Activated CD4-positive, alpha-beta memory T cell treated with anti-CD3 and anti-CD28 coated beads for 36 hours (primary cell): ENCODE measurements at regions not wholly inside any gene's neighbourhood (a gene's known extent, or its start where the extent isn't known, plus 50 kb on each side); places are given as distances from the start of the nearest gene placed in this dataset.

Source experiments
- CTCF ChIA-PET: fragments of 350-600 bp; sonication (Branson Sonifier 250); formaldehyde crosslinking; loops from one replicate; lab custom pipeline; 2021; ENCODE audit warnings: antibody characterized with exemption, inconsistent platforms; lab: Charles Lee
- POLR2A ChIA-PET: fragments of 350-600 bp; sonication (Branson Sonifier 250); formaldehyde crosslinking; loops from one replicate; lab custom pipeline; 2021; ENCODE audit warnings: antibody characterized with exemption; lab: Charles Lee
- DNase-seq: peaks from one replicate; pipeline ENCODE4 v3.0.0-alpha.2; 2020
- H3K27ac Mint-ChIP-seq: one replicate; pipeline ENCODE4 v1.8.0; 2021; ENCODE audit warnings: mixed read lengths
- H3K27me3 Mint-ChIP-seq: one replicate; pipeline ENCODE4 v1.8.0; 2021; ENCODE audit warnings: mixed read lengths
- H3K36me3 Mint-ChIP-seq: one replicate; pipeline ENCODE4 v1.8.0; 2021; ENCODE audit warnings: mixed read lengths
- H3K4me1 Mint-ChIP-seq: one replicate; pipeline ENCODE4 v1.8.0; 2021; ENCODE audit warnings: low read depth, mixed read lengths
- H3K4me3 Mint-ChIP-seq: one replicate; pipeline ENCODE4 v1.8.0; 2021; ENCODE audit warnings: mild to moderate bottlenecking, mixed read lengths
- H3K9me3 Mint-ChIP-seq: one replicate; pipeline ENCODE4 v1.8.0; 2021; ENCODE audit warnings: mixed read lengths
- intact Hi-C: fragments of 100-400 bp; cut with micrococcal nuclease; formaldehyde crosslinking; loops from one replicate; pipeline ENCODE4 v1.15.1; 2023

DNA sequence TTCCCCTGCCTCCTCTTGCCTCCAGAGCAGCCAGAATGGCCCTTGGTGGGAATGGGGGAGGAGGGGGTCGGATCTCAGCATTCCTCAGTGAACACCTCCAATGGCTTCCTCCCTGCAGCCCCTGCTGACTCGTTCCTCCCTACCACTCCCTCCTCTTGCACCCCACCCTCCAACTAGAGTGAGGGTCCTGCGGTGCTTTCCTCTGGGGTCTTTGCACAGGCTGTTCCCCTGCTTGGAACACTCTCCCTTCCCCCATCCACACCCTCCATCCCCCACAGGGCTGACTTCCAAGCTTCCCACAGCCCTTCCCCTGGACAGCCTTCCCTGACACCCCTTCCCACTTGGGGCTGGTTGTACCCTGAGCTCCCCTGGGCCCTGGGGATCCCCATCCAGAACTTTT lies 70.4 kb upstream of the NEK6 start:
- no peaks in the 10 kb centered on the region for H3K4me1 Mint-ChIP-seq
- ChIA-PET POLR2A (no interaction called here), CTCF (no interaction called here)
- intact Hi-C loops: no loop called here
- DNase-seq: no peak
- no peak overlapping the region for H3K27ac Mint-ChIP-seq
- no peak overlapping the region for H3K4me3 Mint-ChIP-seq
- H3K36me3 Mint-ChIP-seq: no peaks in the 10 kb centered on the region
- no peaks in the 10 kb centered on the region for H3K27me3 Mint-ChIP-seq
- no peaks in the 10 kb centered on the region for H3K9me3 Mint-ChIP-seq

DNA sequence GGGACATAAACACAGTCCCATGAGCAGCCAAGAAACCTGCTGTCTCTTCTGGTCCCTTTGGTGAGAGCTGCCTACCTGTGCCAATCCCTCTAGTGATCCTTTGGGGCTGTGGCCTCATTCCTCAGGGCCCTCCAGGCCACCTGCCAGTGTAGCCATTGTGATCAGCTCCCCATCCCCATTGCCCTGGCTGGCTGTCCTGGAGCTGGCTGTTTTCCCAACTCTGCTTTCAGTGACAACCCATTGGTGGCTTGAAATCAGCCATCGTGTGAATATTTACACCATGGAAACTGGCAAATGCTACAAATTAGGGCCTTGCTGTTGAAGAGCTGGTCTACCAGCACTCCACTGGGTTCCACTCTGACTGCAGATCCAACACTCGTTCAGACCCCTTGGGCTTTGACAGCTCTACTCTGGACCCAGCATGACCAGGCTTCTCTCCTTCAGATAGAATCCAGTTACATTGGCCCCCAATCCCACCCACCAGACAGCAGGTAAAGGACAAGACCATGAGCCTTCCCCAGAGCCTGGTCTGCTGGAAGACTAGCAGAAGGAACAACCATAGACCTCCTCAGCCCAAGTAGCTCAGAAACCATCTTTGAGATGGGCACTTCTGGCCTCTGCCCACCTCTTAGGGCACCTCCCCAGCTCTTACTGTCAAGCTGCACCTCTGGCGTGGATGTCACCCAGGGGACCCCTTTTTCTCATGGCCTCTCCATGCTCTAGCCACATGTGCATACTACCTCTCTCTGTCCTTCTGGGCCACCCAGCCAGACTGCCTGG lies 69.2 kb upstream of the NEK6 start:
- POLR2A ChIA-PET: no interaction called here
- CTCF ChIA-PET: no interaction called here
- no peak overlapping the region for H3K27ac Mint-ChIP-seq

DNA sequence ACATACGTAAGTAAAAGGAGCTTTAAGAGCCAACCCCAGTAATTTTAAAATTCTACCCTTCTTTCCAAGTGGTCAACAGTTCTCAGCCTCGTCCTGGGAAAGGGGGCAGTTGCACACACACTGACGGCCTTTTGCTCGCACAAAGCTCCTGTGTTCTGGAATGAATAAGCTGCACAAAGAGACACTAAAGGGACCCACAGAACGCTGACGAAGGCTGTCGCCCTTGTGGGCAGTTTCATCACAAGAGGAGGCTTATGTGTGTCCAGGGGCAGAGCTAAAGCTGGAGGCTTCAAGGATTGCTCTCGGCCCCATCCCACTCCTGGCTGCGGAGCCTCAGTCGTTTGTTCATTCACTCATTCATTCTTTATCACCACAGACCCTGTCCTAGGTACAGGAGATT lies 67.0 kb upstream of the NEK6 start:
- no peaks in the 10 kb centered on the region for H3K36me3 Mint-ChIP-seq
- intact Hi-C loops: no loop called here
- H3K4me3 Mint-ChIP-seq: no peak overlapping the region
- no peaks in the 10 kb centered on the region for H3K4me1 Mint-ChIP-seq
- no peak overlapping the region for H3K27ac Mint-ChIP-seq
- H3K9me3 Mint-ChIP-seq: peaks cover 6% of the 10 kb centered on the region
- H3K27me3 Mint-ChIP-seq: no peaks in the 10 kb centered on the region
- peak; percentile 2 for DNase-seq
- ChIA-PET CTCF (no interaction called here), POLR2A (interaction anchor here (0.5 kb wide), 1 partner anchor 1300 kb away, joined by 4 read pairs; no protein-coding TSS in a partner anchor)

More for the DNA sequence above, 69.2 kb upstream of the NEK6 start:
- Mint-ChIP-seq H3K36me3 (no peaks in the 10 kb centered on the region), H3K9me3 (no peaks in the 10 kb centered on the region), H3K4me3 (no peak overlapping the region), H3K4me1 (no peaks in the 10 kb centered on the region), H3K27me3 (no peaks in the 10 kb centered on the region)
- DNase-seq: peak; percentile 4
- intact Hi-C loops: no loop called here

DNA sequence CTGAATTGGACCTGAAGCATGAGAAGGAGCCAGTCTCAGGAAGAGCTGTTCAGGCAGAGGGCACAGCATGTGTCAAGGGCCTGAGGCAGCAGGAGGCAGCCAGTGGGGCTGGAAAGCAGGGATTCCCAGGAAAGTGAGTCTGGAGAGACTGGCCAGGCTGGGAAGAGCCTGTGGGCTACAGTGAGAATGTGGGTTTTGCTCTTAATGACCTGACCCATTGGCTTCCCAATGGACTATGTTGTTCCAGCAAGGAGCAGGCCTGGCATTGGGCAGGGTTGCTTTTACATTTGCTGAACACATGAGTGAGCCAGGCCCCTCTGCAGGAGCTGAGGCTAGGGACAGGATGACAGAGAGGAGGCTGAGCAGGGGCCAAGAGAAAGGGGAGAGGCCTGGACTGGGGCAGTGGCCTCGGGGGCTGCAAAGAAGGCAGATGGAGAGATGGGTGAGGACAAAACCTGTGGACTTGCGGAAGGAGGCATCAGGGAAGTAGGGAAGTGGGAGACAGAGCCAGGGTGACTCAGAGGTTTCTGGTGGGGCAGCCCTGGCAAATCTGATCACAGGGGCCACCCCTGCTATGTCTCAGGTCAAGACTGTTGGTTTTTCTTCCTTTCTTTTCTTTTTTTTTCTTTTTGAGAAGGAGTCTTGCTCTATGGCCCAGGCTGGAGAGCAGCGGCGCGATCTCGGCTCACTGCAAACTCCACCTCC lies 65.9 kb upstream of the NEK6 start:
- peak; percentile 4 for DNase-seq
- intact Hi-C loops: no loop called here
- H3K36me3 Mint-ChIP-seq: no peaks in the 10 kb centered on the region
- no peaks in the 10 kb centered on the region for H3K4me1 Mint-ChIP-seq
- CTCF ChIA-PET: no interaction called here
- no peak overlapping the region for H3K27ac Mint-ChIP-seq
- no peak overlapping the region for H3K4me3 Mint-ChIP-seq
- POLR2A ChIA-PET: no interaction called here
- no peaks in the 10 kb centered on the region for H3K27me3 Mint-ChIP-seq
- H3K9me3 Mint-ChIP-seq: peaks cover 15% of the 10 kb centered on the region

DNA sequence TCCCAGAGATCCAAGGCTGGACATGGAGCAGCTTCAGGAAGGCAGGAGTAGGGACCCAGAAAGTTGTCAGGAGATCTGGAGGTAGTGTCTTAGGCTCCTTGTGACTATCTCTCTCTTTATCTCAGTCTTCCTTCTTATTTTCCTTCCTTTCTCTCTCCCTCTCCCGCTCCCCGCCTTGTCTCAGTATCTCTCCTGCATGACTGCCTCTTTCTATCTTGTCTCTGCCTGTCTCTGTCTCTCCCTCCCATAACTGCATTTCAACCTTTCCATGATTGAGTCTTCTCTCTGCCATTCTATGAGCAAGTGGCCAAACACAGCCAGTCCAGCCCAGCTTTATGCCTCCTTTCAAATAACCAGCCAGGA lies 61.0 kb upstream of the NEK6 start:
- Mint-ChIP-seq H3K27ac (no peak overlapping the region), H3K4me1 (peaks cover 13% of the 10 kb centered on the region), H3K27me3 (no peaks in the 10 kb centered on the region), H3K36me3 (no peaks in the 10 kb centered on the region), H3K9me3 (peaks cover 17% of the 10 kb centered on the region), H3K4me3 (no peak overlapping the region)
- POLR2A ChIA-PET: no interaction called here
- intact Hi-C loops: no loop called here
- CTCF ChIA-PET: no interaction called here
- no peak for DNase-seq

DNA sequence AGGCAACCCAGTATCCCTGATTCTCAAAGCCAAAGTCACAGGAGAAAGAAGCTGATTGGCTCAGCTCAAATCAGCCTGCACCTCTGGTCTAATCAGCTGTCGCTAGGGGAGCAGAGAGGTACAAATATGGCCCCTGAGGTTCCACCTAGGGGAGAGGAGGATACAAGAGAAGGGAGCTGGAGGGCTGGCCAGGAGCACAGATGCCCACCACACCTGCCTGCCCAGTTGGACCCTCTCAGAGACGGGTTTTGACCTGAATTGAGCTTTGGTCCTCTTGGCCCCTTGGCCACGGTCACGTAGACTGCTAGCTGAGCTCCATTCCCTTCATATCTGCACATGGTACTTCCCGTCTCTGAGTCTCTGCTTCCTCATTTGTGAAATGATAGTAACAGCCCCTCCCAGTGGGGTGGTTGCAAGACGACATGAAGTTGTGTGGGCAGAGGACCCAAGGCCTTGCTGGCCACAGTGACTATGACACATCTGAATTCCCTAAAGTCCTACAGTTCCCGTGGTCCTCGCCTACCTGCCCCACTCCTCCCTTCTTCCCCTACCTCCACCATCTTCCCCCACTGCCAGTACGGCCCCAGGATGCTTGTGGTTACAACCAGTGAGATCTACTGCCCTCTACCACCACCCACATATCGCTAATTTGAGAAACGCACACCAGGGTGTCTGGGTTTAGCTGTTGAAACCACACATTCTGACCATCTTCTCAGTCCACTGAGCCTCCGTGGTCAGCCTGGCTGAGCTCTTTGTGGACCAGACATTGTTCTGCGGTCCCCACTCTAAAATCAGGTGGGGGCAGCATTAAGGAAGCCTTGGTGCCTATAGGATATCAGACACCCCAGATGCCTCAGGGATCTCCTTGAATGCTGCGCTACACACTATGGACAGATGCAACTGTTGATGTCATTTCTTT lies 60.3 kb upstream of the NEK6 start:
- POLR2A ChIA-PET: no interaction called here
- DNase-seq: no peak
- Mint-ChIP-seq H3K4me1 (peaks cover 20% of the 10 kb centered on the region), H3K27ac (no peak overlapping the region), H3K9me3 (peaks cover 17% of the 10 kb centered on the region), H3K4me3 (no peak overlapping the region), H3K27me3 (no peaks in the 10 kb centered on the region), H3K36me3 (no peaks in the 10 kb centered on the region)
- intact Hi-C loops: no loop called here
- CTCF ChIA-PET: no interaction called here

DNA sequence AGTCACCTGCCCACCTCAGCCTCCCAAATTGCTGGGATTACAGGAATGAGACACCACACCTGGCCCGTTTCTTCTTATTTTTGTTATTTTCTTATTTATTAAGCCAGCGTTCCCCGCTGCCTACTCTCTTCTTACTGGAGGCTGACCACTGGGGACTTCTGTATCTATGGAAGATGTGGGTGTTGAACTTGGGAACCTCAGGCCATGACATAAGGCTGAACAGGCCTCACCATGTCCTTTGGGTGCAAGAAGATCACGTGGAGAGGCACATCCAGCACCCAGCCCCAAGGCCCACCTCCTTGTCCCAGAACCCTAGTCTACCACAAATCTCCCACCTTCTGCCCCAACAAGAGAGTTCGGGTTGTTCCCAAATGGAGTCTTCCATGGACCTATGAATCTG lies 59.4 kb upstream of the NEK6 start:
- DNase-seq: no peak
- H3K36me3 Mint-ChIP-seq: no peaks in the 10 kb centered on the region
- H3K27ac Mint-ChIP-seq: no peak overlapping the region
- intact Hi-C loops: no loop called here
- CTCF ChIA-PET: no interaction called here
- H3K9me3 Mint-ChIP-seq: peaks cover 17% of the 10 kb centered on the region
- peaks cover 29% of the 10 kb centered on the region for H3K4me1 Mint-ChIP-seq
- POLR2A ChIA-PET: no interaction called here
- no peak overlapping the region for H3K4me3 Mint-ChIP-seq
- no peaks in the 10 kb centered on the region for H3K27me3 Mint-ChIP-seq

DNA sequence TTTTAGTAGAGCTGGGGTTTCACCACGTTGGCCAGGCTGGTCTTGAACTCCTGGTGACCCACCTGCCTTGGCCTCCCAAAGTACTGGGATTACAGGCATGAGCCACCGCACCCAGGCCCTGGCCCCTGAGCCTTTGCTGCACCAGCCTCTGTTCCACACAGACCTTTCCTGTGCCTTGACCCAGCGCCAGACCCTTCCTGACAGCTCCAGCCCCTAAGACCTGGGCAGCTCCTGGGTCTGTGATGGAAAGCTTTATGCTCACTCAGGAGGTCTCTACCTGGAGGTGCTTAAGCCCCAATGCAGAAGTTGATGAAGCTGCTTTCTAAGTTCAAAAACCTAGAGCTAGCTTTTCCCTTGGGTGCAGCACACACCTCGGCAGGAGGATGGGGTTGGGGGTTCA lies 58.8 kb upstream of the NEK6 start:
- H3K36me3 Mint-ChIP-seq: peaks cover 3% of the 10 kb centered on the region
- ChIA-PET POLR2A (no interaction called here), CTCF (no interaction called here)
- no peaks in the 10 kb centered on the region for H3K27me3 Mint-ChIP-seq
- no peak for DNase-seq
- H3K9me3 Mint-ChIP-seq: peaks cover 17% of the 10 kb centered on the region
- intact Hi-C loops: no loop called here
- no peak overlapping the region for H3K27ac Mint-ChIP-seq
- H3K4me3 Mint-ChIP-seq: no peak overlapping the region
- peaks cover 35% of the 10 kb centered on the region for H3K4me1 Mint-ChIP-seq

DNA sequence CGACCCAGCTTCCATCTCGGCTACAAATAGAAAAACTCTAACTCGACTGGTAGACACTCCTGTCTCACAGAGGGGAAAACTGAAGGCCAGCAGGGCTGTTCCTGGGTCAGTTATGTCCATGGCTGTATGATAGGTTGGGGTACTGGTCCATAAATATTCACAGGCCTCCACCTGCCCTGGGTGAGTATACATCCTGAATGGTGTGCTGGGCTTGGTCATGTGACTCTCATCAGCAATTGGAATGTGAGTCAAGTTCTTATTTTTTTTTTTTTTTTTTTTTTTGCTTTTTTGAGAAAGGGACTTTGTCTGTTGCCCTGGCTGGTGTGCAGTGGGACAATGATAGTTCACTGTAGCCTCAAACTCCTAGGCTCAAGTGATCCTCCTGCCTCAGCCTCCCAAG lies 58.3 kb upstream of the NEK6 start:
- peaks cover 5% of the 10 kb centered on the region for H3K36me3 Mint-ChIP-seq
- intact Hi-C loops: no loop called here
- no peak for DNase-seq
- no peak overlapping the region for H3K4me3 Mint-ChIP-seq
- no peaks in the 10 kb centered on the region for H3K27me3 Mint-ChIP-seq
- H3K27ac Mint-ChIP-seq: no peak overlapping the region
- ChIA-PET CTCF (no interaction called here), POLR2A (no interaction called here)
- peaks cover 37% of the 10 kb centered on the region for H3K4me1 Mint-ChIP-seq
- H3K9me3 Mint-ChIP-seq: peaks cover 15% of the 10 kb centered on the region

DNA sequence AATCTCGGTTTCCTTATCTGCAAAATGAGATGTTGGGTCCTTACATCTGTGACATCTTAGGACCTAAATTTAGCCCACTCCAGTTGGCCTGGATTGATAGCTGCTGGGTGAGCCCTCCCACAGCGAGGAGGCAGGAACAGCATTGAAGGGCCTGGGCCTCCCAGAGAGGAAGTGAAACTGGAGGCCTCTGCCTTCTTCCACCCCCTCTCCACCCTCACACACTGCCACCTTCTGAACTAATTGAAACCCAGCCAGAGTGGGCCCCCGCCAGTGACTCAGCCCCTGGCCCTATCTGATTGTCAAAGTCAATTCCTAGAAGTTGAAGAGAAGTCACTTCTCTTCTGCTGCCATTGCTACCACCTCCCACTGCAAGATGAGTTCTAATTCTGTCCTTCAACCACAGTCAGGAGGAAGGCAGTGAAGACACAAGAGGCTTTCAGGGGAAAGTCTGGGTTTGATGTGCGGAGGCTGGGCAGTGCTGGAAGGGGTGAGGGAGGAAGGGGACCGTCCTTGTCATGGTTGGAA lies 55.2 kb upstream of the NEK6 start:
- Mint-ChIP-seq H3K4me3 (peak overlapping the region; percentile 31), H3K36me3 (peaks cover 5% of the 10 kb centered on the region), H3K27ac (peak overlapping the region; percentile 87), H3K27me3 (peaks cover 4% of the 10 kb centered on the region), H3K9me3 (no peaks in the 10 kb centered on the region), H3K4me1 (peaks cover 47% of the 10 kb centered on the region)
- ChIA-PET POLR2A (interaction anchor here (1.8 kb wide), 1 partner anchor 15 kb away, joined by 15 read pairs; no protein-coding TSS in a partner anchor), CTCF (interaction anchor here (1.1 to 2.1 kb wide), 4 partner anchors 12 to 76 kb away, joined by 3 to 7 read pairs (median 6); no protein-coding TSS in a partner anchor)
- peak; percentile 96 for DNase-seq
- intact Hi-C loops: loop anchor here (1.0 to 5.0 kb wide), 6 partner anchors 8 to 84 kb away; no protein-coding TSS in a partner anchor

DNA sequence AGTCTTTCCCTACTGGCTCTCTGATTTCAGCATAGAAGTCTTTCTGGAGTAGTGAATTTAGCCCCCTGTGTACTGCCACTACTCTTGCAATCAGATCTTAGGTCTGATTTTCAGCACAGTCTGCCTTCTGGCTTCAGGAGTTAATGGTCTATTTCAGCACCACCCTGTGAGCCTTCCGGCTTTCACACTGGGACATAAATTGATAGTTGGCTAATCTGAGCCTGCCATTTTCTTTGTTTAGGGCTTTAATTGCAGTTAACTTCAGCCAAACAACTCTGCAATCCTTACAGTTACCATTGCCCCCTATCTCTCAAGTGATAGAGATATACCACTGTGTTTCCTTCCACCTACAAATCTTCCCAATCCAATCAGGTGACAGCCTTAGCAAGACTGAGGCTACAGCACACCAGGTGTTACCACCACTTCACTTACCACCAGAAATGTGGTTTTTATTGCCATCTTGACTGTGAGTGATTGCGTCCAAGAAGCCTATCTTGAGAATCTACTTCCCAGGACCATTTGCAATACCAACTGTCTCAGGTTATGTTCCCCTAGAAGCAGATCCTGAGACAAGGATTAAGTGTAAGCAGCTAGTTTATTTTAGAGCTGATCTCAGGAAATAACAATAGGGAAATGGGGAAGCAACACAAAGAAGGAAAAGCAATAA lies 51.9 kb upstream of the NEK6 start:
- Mint-ChIP-seq H3K4me3 (no peak overlapping the region), H3K36me3 (peaks cover 5% of the 10 kb centered on the region), H3K4me1 (peaks cover 63% of the 10 kb centered on the region), H3K27me3 (peaks cover 4% of the 10 kb centered on the region), H3K9me3 (no peaks in the 10 kb centered on the region), H3K27ac (no peak overlapping the region)
- POLR2A ChIA-PET: no interaction called here
- CTCF ChIA-PET: interaction anchor here (0.9 kb wide), 1 partner anchor 79 kb away, joined by 3 read pairs; no protein-coding TSS in a partner anchor
- intact Hi-C loops: no loop called here
- DNase-seq: no peak
